GM12864 (cell line): ENCODE measurements at regions not wholly inside any gene's neighbourhood (a gene's known extent, or its start where the extent isn't known, plus 50 kb on each side); places are given as distances from the start of the nearest gene placed in this dataset.

Source experiments
- DNase-seq: peaks from one replicate; pipeline ENCODE4 v3.0.0-alpha.2; 2011; ENCODE audit warnings: low read depth
- H3K4me3 ChIP-seq: 2 replicates; pipeline ENCODE4 v1.5.1; 2011; ENCODE audit warnings: mild to moderate bottlenecking, low read depth, low read length, control low read depth
- CTCF ChIP-seq: IDR thresholded peaks from 2 replicates; pipeline ENCODE4 v1.5.1; 2011; ENCODE audit warnings: low read depth, mild to moderate bottlenecking, moderate library complexity, low read length, control low read depth, inconsistent platforms; ENCODE audit errors: missing control alignments

GRCh38 chr5:16312785-16313184, 133.2 kb upstream of the MARCHF11 start:
- no peak overlapping the region for H3K4me3 ChIP-seq
- no peak for DNase-seq
- no peak for TF ChIP-seq CTCF

GRCh38 chr5:16311666-16312065, 132.1 kb upstream of the MARCHF11 start:
- no peak for DNase-seq
- no peak for TF ChIP-seq CTCF
- H3K4me3 ChIP-seq = no peak overlapping the region

- no peak for TF ChIP-seq CTCF
- no peak for DNase-seq
- H3K4me3 ChIP-seq = no peak overlapping the region
Measured at GRCh38 chr5:16306812-16307211, 127.2 kb upstream of the MARCHF11 start.

GRCh38 chr5:16304846-16305245, 125.3 kb upstream of the MARCHF11 start:
- no peak for TF ChIP-seq CTCF
- DNase-seq = no peak
- no peak overlapping the region for H3K4me3 ChIP-seq

GRCh38 chr5:16296946-16297345, 117.4 kb upstream of the MARCHF11 start:
- no peak overlapping the region for H3K4me3 ChIP-seq
- TF ChIP-seq CTCF = no peak
- DNase-seq = no peak

- DNase-seq = no peak
- no peak overlapping the region for H3K4me3 ChIP-seq
- no peak for TF ChIP-seq CTCF
Measured at GRCh38 chr5:16291894-16292293, 112.3 kb upstream of the MARCHF11 start.

- no peak overlapping the region for H3K4me3 ChIP-seq
- no peak for TF ChIP-seq CTCF
- DNase-seq = no peak
Measured at GRCh38 chr5:16291474-16291873, 111.9 kb upstream of the MARCHF11 start.
